DND-41 (cell line): ENCODE measurements at regions not wholly inside any gene's neighbourhood (a gene's known extent, or its start where the extent isn't known, plus 50 kb on each side); places are given as distances from the start of the nearest gene placed in this dataset.

Experiments used
- ATAC-seq: fragments of 200-7000 bp; cut with Tn5 transposase; 3 replicates; pipeline ENCODE4 v1.9.1; 2021; ENCODE audit warnings: low read depth; ENCODE audit not compliant: insufficient read depth
- DNase-seq: peaks from one replicate; pipeline ENCODE4 v3.0.0-alpha.2; 2020
- H2AFZ ChIP-seq: 2 replicates; pipeline ENCODE4 v1.6.0; 2012; ENCODE audit warnings: low read depth, low read length
- H3K27ac ChIP-seq: 2 replicates; pipeline ENCODE4 v1.5.1; 2012; ENCODE audit warnings: low read length, inconsistent platforms
- H3K27me3 ChIP-seq: fragments of 200-600 bp; sonication (generic); 2 replicates; pipeline ENCODE4 v1.6.0; 2012; ENCODE audit warnings: low read length, mild to moderate bottlenecking, inconsistent platforms; ENCODE audit not compliant: insufficient read depth, poor library complexity
- H3K36me3 ChIP-seq: 2 replicates; pipeline ENCODE4 v1.5.1; 2012; ENCODE audit warnings: low read length, inconsistent platforms; ENCODE audit not compliant: insufficient read depth
- H3K4me1 ChIP-seq: 2 replicates; pipeline ENCODE4 v1.5.1; 2012; ENCODE audit warnings: mild to moderate bottlenecking, low read length; ENCODE audit not compliant: insufficient read depth
- H3K4me2 ChIP-seq: 2 replicates; pipeline ENCODE4 v1.6.0; 2012; ENCODE audit warnings: mild to moderate bottlenecking, moderate library complexity, low read length, inconsistent platforms; ENCODE audit not compliant: insufficient read depth
- H3K4me3 ChIP-seq, 2 experiments: fragments of 200-600 bp in 1 of 2; shearing (Covaris generic) in 1 of 2; 2 replicates each; pipeline ENCODE4 v1.5.1; 2012 to 2016; ENCODE audit warnings: inconsistent platforms in 2 of 2, low read length in 2 of 2, mild to moderate bottlenecking in 2 of 2, low read depth in 1 of 2, moderate library complexity in 1 of 2
- H3K79me2 ChIP-seq: 2 replicates; pipeline ENCODE4 v1.6.0; 2012; ENCODE audit warnings: low read length, inconsistent platforms; ENCODE audit not compliant: insufficient read depth
- H3K9ac ChIP-seq: 2 replicates; pipeline ENCODE4 v1.6.0; 2012; ENCODE audit warnings: low read depth, mild to moderate bottlenecking, inconsistent platforms, low read length, moderate library complexity
- H3K9me3 ChIP-seq: 2 replicates; pipeline ENCODE4 v1.5.1; 2012; ENCODE audit warnings: low read length, moderate library complexity, mild to moderate bottlenecking, inconsistent platforms; ENCODE audit not compliant: insufficient read depth, severe bottlenecking
- H4K20me1 ChIP-seq: 2 replicates; pipeline ENCODE4 v1.6.0; 2012; ENCODE audit warnings: low read length; ENCODE audit not compliant: insufficient read depth
- EZH2 ChIP-seq: IDR thresholded peaks from 3 replicates; pipeline ENCODE4 v1.6.1; 2012; ENCODE audit warnings: borderline replicate concordance, low read depth, mild to moderate bottlenecking, moderate library complexity, low read length, inconsistent platforms; ENCODE audit not compliant: severe bottlenecking
- TF ChIP-seq, protein P1 (sequence below): IDR thresholded peaks from 2 replicates; pipeline ENCODE4 v1.5.1; 2012; ENCODE audit warnings: borderline replicate concordance, low read length, moderate library complexity, mild to moderate bottlenecking; ENCODE audit not compliant: poor library complexity, severe bottlenecking; ENCODE audit errors: extremely low read depth

DNA sequence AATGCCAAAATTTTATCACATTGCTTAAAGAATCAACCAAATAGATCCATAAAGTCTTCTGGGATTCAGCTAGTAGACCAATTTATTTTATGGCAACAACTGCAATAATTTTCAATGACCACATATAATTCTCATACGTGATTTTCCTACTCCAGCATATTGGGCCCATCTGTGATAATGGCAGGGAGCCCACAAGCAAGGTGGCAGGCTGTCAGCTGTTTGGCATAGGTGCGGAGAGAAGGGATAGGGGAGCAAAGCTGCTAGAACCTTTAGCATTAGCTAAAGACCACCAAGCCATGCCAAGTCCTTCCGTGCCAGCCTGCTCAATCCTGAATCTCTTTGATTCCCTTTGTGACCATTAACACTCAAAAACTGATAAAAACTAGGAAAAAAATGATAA is 721.2 kb downstream of the XPNPEP1 start:
- ATAC-seq (no peak), DNase-seq (no peak)
- TF ChIP-seq, protein P1, sequence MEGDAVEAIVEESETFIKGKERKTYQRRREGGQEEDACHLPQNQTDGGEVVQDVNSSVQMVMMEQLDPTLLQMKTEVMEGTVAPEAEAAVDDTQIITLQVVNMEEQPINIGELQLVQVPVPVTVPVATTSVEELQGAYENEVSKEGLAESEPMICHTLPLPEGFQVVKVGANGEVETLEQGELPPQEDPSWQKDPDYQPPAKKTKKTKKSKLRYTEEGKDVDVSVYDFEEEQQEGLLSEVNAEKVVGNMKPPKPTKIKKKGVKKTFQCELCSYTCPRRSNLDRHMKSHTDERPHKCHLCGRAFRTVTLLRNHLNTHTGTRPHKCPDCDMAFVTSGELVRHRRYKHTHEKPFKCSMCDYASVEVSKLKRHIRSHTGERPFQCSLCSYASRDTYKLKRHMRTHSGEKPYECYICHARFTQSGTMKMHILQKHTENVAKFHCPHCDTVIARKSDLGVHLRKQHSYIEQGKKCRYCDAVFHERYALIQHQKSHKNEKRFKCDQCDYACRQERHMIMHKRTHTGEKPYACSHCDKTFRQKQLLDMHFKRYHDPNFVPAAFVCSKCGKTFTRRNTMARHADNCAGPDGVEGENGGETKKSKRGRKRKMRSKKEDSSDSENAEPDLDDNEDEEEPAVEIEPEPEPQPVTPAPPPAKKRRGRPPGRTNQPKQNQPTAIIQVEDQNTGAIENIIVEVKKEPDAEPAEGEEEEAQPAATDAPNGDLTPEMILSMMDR = no peak
- no peak for TF ChIP-seq EZH2
- no peaks in the 10 kb centered on the region for H3K27me3 ChIP-seq
- no peaks in the 10 kb centered on the region for H4K20me1 ChIP-seq
- H3K27ac ChIP-seq = no peak overlapping the region
- no peak overlapping the region for H2AFZ ChIP-seq
- H3K36me3 ChIP-seq = no peaks in the 10 kb centered on the region
- no peak overlapping the region for H3K4me2 ChIP-seq
- no peaks in the 10 kb centered on the region for H3K4me1 ChIP-seq
- H3K9me3 ChIP-seq = no peaks in the 10 kb centered on the region
- no peak overlapping the region for H3K9ac ChIP-seq
- no peak overlapping the region for H3K4me3 ChIP-seq
- no peaks in the 10 kb centered on the region for H3K79me2 ChIP-seq

DNA sequence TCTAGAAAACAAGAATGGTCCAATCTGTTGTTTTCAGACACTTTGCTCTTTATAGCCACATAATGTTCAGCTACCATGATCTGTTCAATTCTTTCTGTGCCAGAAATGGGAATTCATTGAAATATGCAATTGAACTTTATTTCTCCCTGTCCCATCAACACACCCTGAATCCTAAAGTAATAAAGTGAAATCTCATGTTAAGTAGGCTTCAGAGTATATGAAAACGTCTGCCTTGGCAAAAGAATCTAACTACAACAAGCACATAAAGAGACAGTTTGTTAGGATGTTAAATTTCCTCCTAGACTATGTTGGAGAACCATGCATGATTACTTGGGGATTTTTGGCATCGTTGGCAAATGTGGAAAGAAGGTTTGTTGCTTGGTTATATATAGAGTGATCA is 722.7 kb downstream of the XPNPEP1 start:
- H3K9ac ChIP-seq = no peak overlapping the region
- no peaks in the 10 kb centered on the region for H3K27me3 ChIP-seq
- H3K4me3 ChIP-seq = no peak overlapping the region
- H2AFZ ChIP-seq = no peak overlapping the region
- H3K4me1 ChIP-seq = no peaks in the 10 kb centered on the region
- H3K9me3 ChIP-seq = no peaks in the 10 kb centered on the region
- no peak for TF ChIP-seq EZH2
- TF ChIP-seq, protein P1 = no peak
- no peak overlapping the region for H3K4me2 ChIP-seq
- no peaks in the 10 kb centered on the region for H3K79me2 ChIP-seq
- no peaks in the 10 kb centered on the region for H4K20me1 ChIP-seq
- H3K36me3 ChIP-seq = no peaks in the 10 kb centered on the region
- no peak overlapping the region for H3K27ac ChIP-seq
- ATAC-seq (no peak), DNase-seq (no peak)

DNA sequence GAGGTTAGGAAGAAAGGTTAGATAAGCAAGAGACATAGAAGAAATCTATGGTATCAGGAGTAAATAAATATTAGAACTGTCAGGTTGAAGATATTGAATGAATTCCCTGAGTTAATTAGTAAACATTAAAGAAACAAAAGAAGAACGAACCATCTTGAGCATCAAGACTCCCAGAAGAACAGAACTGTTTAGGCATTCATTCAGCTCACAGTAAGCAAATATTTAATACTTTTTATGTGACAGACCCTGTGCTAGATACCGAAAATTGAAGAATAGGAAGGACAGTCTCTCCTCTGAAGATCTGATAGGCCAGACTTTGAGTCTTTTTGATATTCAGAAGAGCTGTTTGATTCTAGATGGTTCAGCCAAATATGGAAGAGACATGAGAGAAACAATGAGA is 731.5 kb downstream of the XPNPEP1 start:
- Histone ChIP-seq H3K9ac (no peak overlapping the region), H3K36me3 (no peaks in the 10 kb centered on the region)

DNA sequence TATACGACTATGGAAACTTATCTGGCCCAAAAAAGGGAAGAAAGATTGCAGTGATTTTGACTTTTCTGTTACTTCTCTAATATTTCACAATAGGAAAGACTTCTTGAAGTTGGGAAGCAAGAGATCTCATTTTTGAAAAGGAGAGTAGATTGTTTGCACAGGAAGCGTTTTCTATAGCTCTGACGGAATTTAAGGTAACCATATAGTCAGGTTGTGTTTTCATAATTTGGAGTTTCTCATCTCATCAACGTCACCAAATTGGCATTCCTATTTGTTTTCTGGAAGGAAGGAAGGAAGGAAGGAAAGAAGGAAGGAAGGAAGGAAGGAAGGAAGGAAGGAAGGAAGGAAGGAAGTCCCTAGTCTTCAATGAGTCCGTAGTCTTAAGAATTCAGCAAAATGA is 732.0 kb downstream of the XPNPEP1 start:
- TF ChIP-seq, protein P1 = no peak
- no peak for TF ChIP-seq EZH2
- H3K9me3 ChIP-seq = peaks cover 16% of the 10 kb centered on the region
- no peak overlapping the region for H3K4me2 ChIP-seq
- H4K20me1 ChIP-seq = no peaks in the 10 kb centered on the region
- DNase-seq (no peak), ATAC-seq (no peak)
- no peaks in the 10 kb centered on the region for H3K4me1 ChIP-seq
- no peak overlapping the region for H3K4me3 ChIP-seq
- H3K27ac ChIP-seq = no peak overlapping the region
- H3K79me2 ChIP-seq = no peaks in the 10 kb centered on the region
- no peaks in the 10 kb centered on the region for H3K27me3 ChIP-seq
- no peak overlapping the region for H3K9ac ChIP-seq
- H3K36me3 ChIP-seq = no peaks in the 10 kb centered on the region
- H2AFZ ChIP-seq = no peak overlapping the region

More for the DNA sequence above, 731.5 kb downstream of the XPNPEP1 start:
- Histone ChIP-seq H3K9me3 (peaks cover 12% of the 10 kb centered on the region), H2AFZ (no peak overlapping the region), H3K27ac (no peak overlapping the region), H3K79me2 (no peaks in the 10 kb centered on the region), H3K4me2 (no peak overlapping the region), H4K20me1 (no peaks in the 10 kb centered on the region), H3K27me3 (no peaks in the 10 kb centered on the region), H3K4me1 (no peaks in the 10 kb centered on the region), H3K4me3 (no peak overlapping the region)
- TF ChIP-seq, protein P1 = no peak
- DNase-seq (no peak), ATAC-seq (no peak)
